Spleen (tissue), 11 donors: ENCODE measurements at regions not wholly inside any gene's neighbourhood (a gene's known extent, or its start where the extent isn't known, plus 50 kb on each side); places are given as distances from the start of the nearest gene placed in this dataset.
A peak's percentile ranks its signal among the peaks of the same experiment; 100 is the strongest.

Source experiments
- DNase-seq: peaks from one replicate; pipeline ENCODE4 v3.0.0-alpha.2; 2020
- H3K27ac ChIP-seq, 8 donors: fragments of 200-600 bp; sonication (generic) in 7 of 8; 1 replicate in 4 of 8; 2 replicates in 4 of 8; pipeline versions ENCODE4 v1.5.0 to v1.8.0; 2016 to 2021; ENCODE audit warnings: inconsistent platforms in 4 of 8, mild to moderate bottlenecking in 4 of 8, moderate library complexity in 1 of 8
- H3K27me3 ChIP-seq, 7 donors: fragments of 200-600 bp; sonication (generic) in 6 of 7; replicated peaks in 1 of 7; 1 replicate in 4 of 7; 2 replicates in 3 of 7; pipeline versions ENCODE4 v1.5.0 to v1.8.0; 2016 to 2021; ENCODE audit warnings: inconsistent platforms in 3 of 7, mild to moderate bottlenecking in 1 of 7
- H3K36me3 ChIP-seq, 6 donors: fragments of 200-600 bp; sonication (generic) in 5 of 6; 1 replicate in 4 of 6; 2 replicates in 2 of 6; pipeline versions ENCODE4 v1.5.0 to v1.8.0; 2016 to 2021; ENCODE audit warnings: inconsistent platforms in 2 of 6
- H3K4me1 ChIP-seq, 6 donors: fragments of 200-600 bp; sonication (generic) in 5 of 6; 1 replicate in 3 of 6; 2 replicates in 3 of 6; pipeline versions ENCODE4 v1.5.0 to v1.8.0; 2016 to 2021; ENCODE audit warnings: inconsistent platforms in 3 of 6
- H3K4me3 ChIP-seq, 8 donors: fragments of 200-600 bp; sonication (generic) in 7 of 8; 1 replicate in 4 of 8; 2 replicates in 4 of 8; pipeline versions ENCODE4 v1.5.0 to v1.8.0; 2016 to 2021; ENCODE audit warnings: inconsistent platforms in 4 of 8, mild to moderate bottlenecking in 4 of 8, moderate library complexity in 2 of 8
- H3K9me3 ChIP-seq, 8 donors: fragments of 200-600 bp; sonication (generic) in 7 of 8; 1 replicate in 4 of 8; 2 replicates in 4 of 8; pipeline versions ENCODE4 v1.5.0 to v1.8.0; 2016 to 2021; ENCODE audit warnings: inconsistent platforms in 4 of 8
- CTCF ChIP-seq, 11 experiments: fragments of 200-600 bp in 7 of 11; fragments of 450-650 bp in 4 of 11; sonication (generic) in 4 of 11; IDR thresholded peaks in 8 of 11; conservative IDR thresholded peaks in 3 of 11; 1 replicate in 7 of 11; 2 replicates in 4 of 11; pipeline versions ENCODE4 v1.4.0 to v1.8.0; 2016 to 2021; ENCODE audit warnings: antibody characterized with exemption in 11 of 11, inconsistent platforms in 4 of 11, mild to moderate bottlenecking in 1 of 11
- POLR2A ChIP-seq, 3 donors: fragments of 450-650 bp; IDR thresholded peaks; one replicate each; pipeline ENCODE4 v1.5.1; 2017; ENCODE audit warnings: antibody characterized with exemption in 3 of 3, mild to moderate bottlenecking in 1 of 3
- POLR2AphosphoS5 ChIP-seq, 3 donors: sonication (generic); formaldehyde crosslinking; IDR thresholded peaks; one replicate each; pipeline ENCODE4 v1.5.1; 2017; ENCODE audit warnings: antibody characterized with exemption in 3 of 3
- WGBS, 5 donors: extraction: QIAGEN DNeasy Blood & Tissue Kit in 3 of 5; methylation state at CpG; one replicate each; pipeline versions ENCODE4 v1.1.5 to v1.1.7; 2013 to 2018; 5-methylcytosine and 5-hydroxymethylcytosine counted together
- intact Hi-C: fragments of 100-400 bp; cut with DNase I; formaldehyde crosslinking; loops from one replicate; pipeline ENCODE4 v1.15.0; 2023; ENCODE audit warnings: low total_unique reads
- donor health status: healthy with polysubstance abuse.
- donor health status: DM: no; HTN: no; CAD: no; lungs with moderate emphysema.
- donor health status: DM: no; HTN: no; CAD: no.
- donor health status: Bipolar disorder and iron deficiency.
- donor health status: healthy.
- donor health status: DM: no; HTN: no; CAD: no.
- donor health status: DM: yes; HTN: yes; CAD: no.

GRCh38 chr7:25820432-25821040 is 331.5 kb upstream of the NFE2L3 start:
- intact Hi-C loops: no loop called here

GRCh38 chr7:25821225-25821624 is 330.8 kb upstream of the NFE2L3 start:
- Histone ChIP-seq H3K9me3 (peaks cover 0 to 9% (median 0%) of the 10 kb centered on the region in 8 donors), H3K27me3 (peaks cover 0 to 36% (median 0%) of the 10 kb centered on the region in 7 donors), H3K27ac (no peak overlapping the region), H3K4me1 (no peaks in the 10 kb centered on the region), H3K36me3 (no peaks in the 10 kb centered on the region), H3K4me3 (no peak overlapping the region)
- WGBS, 5 donors: 80 to 89% (median 82%) methylated on average over 3 of the region's 3 CpGs
- DNase-seq: no peak
- intact Hi-C loops: no loop called here
- no peak for TF ChIP-seq POLR2A (IDR thresholded peaks at IDR 0.05)
- TF ChIP-seq CTCF (IDR thresholded peaks at IDR 0.05 in 8 of 11, conservative IDR thresholded peaks at IDR 0.05 in 3 of 11): no peak
- TF ChIP-seq POLR2AphosphoS5 (IDR thresholded peaks at IDR 0.05): no peak

More at GRCh38 chr7:25820432-25821040, 331.5 kb upstream of the NFE2L3 start:
- no peak overlapping the region for H3K27ac ChIP-seq
- TF ChIP-seq CTCF (IDR thresholded peaks at IDR 0.05 in 8 of 11, conservative IDR thresholded peaks at IDR 0.05 in 3 of 11): peak in 4 of 11 experiments; percentile 34 to 40 (median 38)
- TF ChIP-seq POLR2AphosphoS5 (IDR thresholded peaks at IDR 0.05): no peak
- TF ChIP-seq POLR2A (IDR thresholded peaks at IDR 0.05): no peak
- H3K4me1 ChIP-seq: no peaks in the 10 kb centered on the region
- 69 to 85% (median 77%) methylated on average over 5 of the region's 5 CpGs for WGBS, 5 donors
- no peak overlapping the region for H3K4me3 ChIP-seq
- no peak for DNase-seq
- peaks cover 0 to 12% (median 0%) of the 10 kb centered on the region in 8 donors for H3K9me3 ChIP-seq
- no peaks in the 10 kb centered on the region for H3K36me3 ChIP-seq
- H3K27me3 ChIP-seq: peaks cover 0 to 36% (median 0%) of the 10 kb centered on the region in 7 donors

GRCh38 chr7:25822823-25823222 is 329.2 kb upstream of the NFE2L3 start:
- no peak for DNase-seq
- Histone ChIP-seq H3K27ac (no peak overlapping the region), H3K4me3 (no peak overlapping the region), H3K4me1 (no peaks in the 10 kb centered on the region), H3K9me3 (no peaks in the 10 kb centered on the region), H3K27me3 (peaks cover 0 to 32% (median 0%) of the 10 kb centered on the region in 7 donors), H3K36me3 (no peaks in the 10 kb centered on the region)
- intact Hi-C loops: no loop called here
- 88 to 96% (median 92%) methylated on average over 4 of the region's 4 CpGs for WGBS, 5 donors
- TF ChIP-seq POLR2AphosphoS5 (IDR thresholded peaks at IDR 0.05): no peak
- TF ChIP-seq CTCF (IDR thresholded peaks at IDR 0.05 in 8 of 11, conservative IDR thresholded peaks at IDR 0.05 in 3 of 11): no peak
- TF ChIP-seq POLR2A (IDR thresholded peaks at IDR 0.05): no peak

- DNase-seq: no peak
Measured at GRCh38 chr7:25823571-25823970, 328.4 kb upstream of the NFE2L3 start.

More at GRCh38 chr7:25823571-25823970, 328.4 kb upstream of the NFE2L3 start:
- no peaks in the 10 kb centered on the region for H3K4me1 ChIP-seq
- no peak for TF ChIP-seq POLR2AphosphoS5 (IDR thresholded peaks at IDR 0.05)
- no peak for TF ChIP-seq POLR2A (IDR thresholded peaks at IDR 0.05)
- TF ChIP-seq CTCF (IDR thresholded peaks at IDR 0.05 in 8 of 11, conservative IDR thresholded peaks at IDR 0.05 in 3 of 11): no peak
- no peak overlapping the region for H3K4me3 ChIP-seq
- H3K27me3 ChIP-seq: peaks cover 0 to 31% (median 0%) of the 10 kb centered on the region in 7 donors
- H3K36me3 ChIP-seq: no peaks in the 10 kb centered on the region
- no peaks in the 10 kb centered on the region for H3K9me3 ChIP-seq
- H3K27ac ChIP-seq: no peak overlapping the region
- intact Hi-C loops: no loop called here
